ENCODE measurements at regions not wholly inside any gene's neighbourhood (a gene's known extent, or its start where the extent isn't known, plus 50 kb on each side); places are given as distances from the start of the nearest gene placed in this dataset.

GRCh38 chr3:146305808-146306423 is 55.0 kb upstream of the PLSCR4 start:
- Histone ChIP-seq H2BK15ac (ENCODE audit: low read depth, low read length) (no peak overlapping the region), H3K56ac (ENCODE audit: insufficient read length, low read depth, low read length) (no peak overlapping the region), H4K8ac (replicated peaks; ENCODE audit: insufficient read length, low read depth, low read length) (no peak overlapping the region), H3K23me2 (ENCODE audit: insufficient read length, low read depth, low read length, poor library complexity, severe bottlenecking) (no peaks in the 10 kb centered on the region), H4K91ac (ENCODE audit: insufficient read length, low read depth, low read length) (no peak overlapping the region), H2BK12ac (ENCODE audit: insufficient read length, low read depth, low read length) (no peak overlapping the region), H3T11ph (ENCODE audit: low read length) (no peak overlapping the region), H3K27ac (ENCODE audit: insufficient read length, low read depth, low read length) (no peak overlapping the region), H2BK120ac (ENCODE audit: low read depth, low read length, poor library complexity, severe bottlenecking) (no peak overlapping the region), H3K4me1 (ENCODE audit: insufficient read depth, low read length) (no peaks in the 10 kb centered on the region), H3K79me2 (ENCODE audit: insufficient read depth, low read length) (no peaks in the 10 kb centered on the region), H3K18ac (ENCODE audit: insufficient read length, low read depth, low read length) (no peak overlapping the region), H2AFZ (ENCODE audit: low read length) (no peak overlapping the region), H2BK20ac (ENCODE audit: low read depth, low read length, poor library complexity, severe bottlenecking) (no peak overlapping the region), H4K5ac (ENCODE audit: insufficient read length, low read depth, low read length) (no peak overlapping the region), H3K14ac (ENCODE audit: insufficient read depth, low read length) (no peak overlapping the region), H4K20me1 (ENCODE audit: control insufficient read depth, insufficient read depth, insufficient read length) (no peaks in the 10 kb centered on the region), H3K9ac (ENCODE audit: extremely low read depth, insufficient read length, low read length) (no peak overlapping the region), H2AK5ac (ENCODE audit: insufficient read length, low read length) (no peak overlapping the region), H3K4me2 (ENCODE audit: insufficient read depth, insufficient read length, low read length) (no peak overlapping the region), H3K23ac (ENCODE audit: insufficient read length, low read depth, low read length) (no peak overlapping the region), H3K79me1 (ENCODE audit: insufficient read depth, low read depth, low read length, poor library complexity, severe bottlenecking) (no peaks in the 10 kb centered on the region), H3K4ac (ENCODE audit: low read depth, low read length) (no peak overlapping the region), H3K9me3 (ENCODE audit: control insufficient read depth, low read depth, low read length) (no peaks in the 10 kb centered on the region), H2BK5ac (ENCODE audit: insufficient read length, low read length) (no peak overlapping the region), H3K27me3 (ENCODE audit: insufficient read depth, low read length) (no peaks in the 10 kb centered on the region)
- no peak for DNase-seq
- Mint-ChIP-seq H3K4me3 (no peak overlapping the region), H3K4me1 (no peaks in the 10 kb centered on the region), H3K36me3 (ENCODE audit: insufficient read depth in 1 of 3, low read depth in 3 of 3) (peaks cover 0 to 1% (median 0%) of the 10 kb centered on the region in 3 experiments; a peak in 2 of 7 replicates), H3K27ac (no peak overlapping the region), H3K9me3 (no peaks in the 10 kb centered on the region; a peak in 1 of 5 replicates), H3K27me3 (ENCODE audit: low read depth) (no peaks in the 10 kb centered on the region)
- no peak for TF ChIP-seq CTCF (conservative IDR thresholded peaks at IDR 0.05)
- no CpG with 5 or more reads among the region's 1 CpG for WGBS (ENCODE audit: extremely low coverage, insufficient read length, low lambda C conversion rate)

Measured in H9 (cell line).